Activated gamma-delta T cell (primary cell): ENCODE measurements at regions not wholly inside any gene's neighbourhood (a gene's known extent, or its start where the extent isn't known, plus 50 kb on each side); places are given as distances from the start of the nearest gene placed in this dataset.
"Not testable (repeated sequence)": the region's sequence is repeated elsewhere in the genome, so short reads cannot be mapped to it uniquely, and the experiment has no call there.

Experiments
- DNase-seq: peaks from one replicate; lab custom pipeline; 2025; lab: John Stamatoyannopoulos, UW

- DNase-seq: not testable (repeated sequence)
Observed at GRCh38 chr1:189718147-189718795, 759.4 kb downstream of the BRINP3 start.

- DNase-seq: no peak
Observed at GRCh38 chr1:189726806-189727205, 750.9 kb downstream of the BRINP3 start.

GRCh38 chr1:189751311-189751710 lies 726.4 kb downstream of the BRINP3 start:
- DNase-seq: no peak

- DNase-seq: no peak
Observed at GRCh38 chr1:189752461-189752995, 725.1 kb downstream of the BRINP3 start.

- DNase-seq: not testable (repeated sequence)
Observed at GRCh38 chr1:189755100-189755499, 722.6 kb downstream of the BRINP3 start.

- DNase-seq: no peak
Observed at GRCh38 chr1:189764391-189765320, 713.0 kb downstream of the BRINP3 start.

- DNase-seq: no peak
Observed at GRCh38 chr1:189769448-189769847, 708.2 kb downstream of the BRINP3 start.

GRCh38 chr1:189774721-189775287 lies 702.9 kb downstream of the BRINP3 start:
- DNase-seq: no peak

- DNase-seq: no peak
Observed at GRCh38 chr1:189775343-189775742, 702.3 kb downstream of the BRINP3 start.

GRCh38 chr1:189779034-189779433 lies 698.6 kb downstream of the BRINP3 start:
- no peak for DNase-seq

GRCh38 chr1:189782295-189782694 lies 695.4 kb downstream of the BRINP3 start:
- DNase-seq: no peak

- DNase-seq: no peak
Observed at GRCh38 chr1:189783456-189783855, 694.2 kb downstream of the BRINP3 start.

- no peak for DNase-seq
Observed at GRCh38 chr1:189786761-189787160, 690.9 kb downstream of the BRINP3 start.

GRCh38 chr1:189787201-189787600 lies 690.5 kb downstream of the BRINP3 start:
- DNase-seq: no peak

- no peak for DNase-seq
Observed at GRCh38 chr1:189790335-189790734, 687.3 kb downstream of the BRINP3 start.

- no peak for DNase-seq
Observed at GRCh38 chr1:189803364-189803763, 674.3 kb downstream of the BRINP3 start.

GRCh38 chr1:189804352-189804751 lies 673.3 kb downstream of the BRINP3 start:
- DNase-seq: no peak

- DNase-seq: no peak
Observed at GRCh38 chr1:189805735-189806134, 671.9 kb downstream of the BRINP3 start.

GRCh38 chr1:189810639-189811038 lies 667.0 kb downstream of the BRINP3 start:
- DNase-seq: not testable (repeated sequence)

GRCh38 chr1:189811960-189812359 lies 665.7 kb downstream of the BRINP3 start:
- DNase-seq: no peak

GRCh38 chr1:189816558-189816957 lies 661.1 kb downstream of the BRINP3 start:
- DNase-seq: no peak

- no peak for DNase-seq
Observed at GRCh38 chr1:189819751-189820150, 657.9 kb downstream of the BRINP3 start.

- DNase-seq: no peak
Observed at GRCh38 chr1:189821833-189822232, 655.8 kb downstream of the BRINP3 start.
